Activated CD4-positive, CD25-positive, alpha-beta regulatory T cell treated with anti-CD3 and anti-CD28 coated beads, Interleukin-2, amount 50 U/mL, for 24 hours (primary cell): ENCODE measurements at regions not wholly inside any gene's neighbourhood (a gene's known extent, or its start where the extent isn't known, plus 50 kb on each side); places are given as distances from the start of the nearest gene placed in this dataset.

Experiments
- ATAC-seq, 2 donors: fragments of 150-1000 bp; cut with Tn5 transposase; one replicate each; pipeline ENCODE4 v1.10.0; 2021; ENCODE audit warnings: mild to moderate bottlenecking in 1 of 2, moderate library complexity in 1 of 2

GRCh38 chr5:6806668-6807067 is 93.4 kb downstream of the TENT4A start:
- ATAC-seq = no peak

GRCh38 chr5:6808462-6808861 is 95.2 kb downstream of the TENT4A start:
- ATAC-seq = no peak

- ATAC-seq = no peak
These were observed 97.6 kb downstream of the TENT4A start for GRCh38 chr5:6810641-6811405.

GRCh38 chr5:6812091-6812490 is 98.9 kb downstream of the TENT4A start:
- ATAC-seq = no peak

- no peak for ATAC-seq
These were observed 99.8 kb downstream of the TENT4A start for GRCh38 chr5:6812800-6813731.

GRCh38 chr5:6814816-6815215 is 101.6 kb downstream of the TENT4A start:
- no peak for ATAC-seq

GRCh38 chr5:6818594-6819511 is 105.6 kb downstream of the TENT4A start:
- no peak for ATAC-seq

GRCh38 chr5:6819521-6819920 is 106.3 kb downstream of the TENT4A start:
- no peak for ATAC-seq

GRCh38 chr5:6820851-6821479 is 107.7 kb downstream of the TENT4A start:
- peak in 1 of 2 donors; percentile 49 for ATAC-seq

- no peak for ATAC-seq
These were observed 108.8 kb downstream of the TENT4A start for GRCh38 chr5:6822068-6822467.

GRCh38 chr5:6822556-6823343 is 109.5 kb downstream of the TENT4A start:
- ATAC-seq = no peak

GRCh38 chr5:6823996-6824395 is 110.8 kb downstream of the TENT4A start:
- no peak for ATAC-seq

- ATAC-seq = no peak
These were observed 112.5 kb downstream of the TENT4A start for GRCh38 chr5:6825678-6826244.

GRCh38 chr5:6826756-6827155 is 113.5 kb downstream of the TENT4A start:
- no peak for ATAC-seq

GRCh38 chr5:6827526-6828219 is 114.4 kb downstream of the TENT4A start:
- ATAC-seq = peak; percentile 78 to 81

GRCh38 chr5:6829150-6829784 is 116.0 kb downstream of the TENT4A start:
- peak; percentile 70 to 75 for ATAC-seq

- no peak for ATAC-seq
These were observed 117.5 kb downstream of the TENT4A start for GRCh38 chr5:6830643-6831239.

- ATAC-seq = no peak
These were observed 118.7 kb downstream of the TENT4A start for GRCh38 chr5:6831678-6832671.
